NT2/D1 (cell line): ENCODE measurements at regions not wholly inside any gene's neighbourhood (a gene's known extent, or its start where the extent isn't known, plus 50 kb on each side); places are given as distances from the start of the nearest gene placed in this dataset.

Experiments
- SUZ12 ChIP-seq: IDR thresholded peaks from 2 replicates; pipeline ENCODE4 v1.6.1; 2011; ENCODE audit not compliant: insufficient read length, insufficient read depth; ENCODE audit errors: extremely low read depth
- YY1 ChIP-seq: IDR thresholded peaks from 2 replicates; pipeline ENCODE4 v1.6.1; 2011; ENCODE audit not compliant: insufficient read length, insufficient read depth
- ZNF274 ChIP-seq: IDR thresholded peaks from 2 replicates; pipeline ENCODE4 v1.6.1; 2011; ENCODE audit warnings: mild to moderate bottlenecking, low read depth, low read length

DNA sequence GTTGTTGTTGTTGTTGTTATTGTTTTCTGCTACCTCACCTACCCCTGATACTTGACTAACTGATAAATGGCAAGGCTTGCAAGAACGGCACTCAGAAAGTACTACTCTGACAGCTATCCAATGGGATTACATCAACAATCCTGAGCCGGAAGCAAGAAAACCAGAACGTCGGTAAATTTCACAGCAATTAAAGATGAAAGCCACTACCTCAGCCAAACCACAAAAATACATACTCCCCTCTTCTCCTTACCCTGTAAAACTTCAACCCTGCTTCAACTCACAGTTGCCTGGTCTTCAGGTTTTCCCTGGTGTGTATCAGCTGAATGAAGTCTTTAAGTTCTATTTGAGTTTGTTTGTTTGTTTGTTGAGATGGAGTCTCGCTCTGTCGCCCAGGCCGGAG is 293.7 kb upstream of the RND3 start:
- TF ChIP-seq YY1 (no peak), ZNF274 (no peak), SUZ12 (no peak)
